ENCODE measurements at regions not wholly inside any gene's neighbourhood (a gene's known extent, or its start where the extent isn't known, plus 50 kb on each side); places are given as distances from the start of the nearest gene placed in this dataset.

DNA sequence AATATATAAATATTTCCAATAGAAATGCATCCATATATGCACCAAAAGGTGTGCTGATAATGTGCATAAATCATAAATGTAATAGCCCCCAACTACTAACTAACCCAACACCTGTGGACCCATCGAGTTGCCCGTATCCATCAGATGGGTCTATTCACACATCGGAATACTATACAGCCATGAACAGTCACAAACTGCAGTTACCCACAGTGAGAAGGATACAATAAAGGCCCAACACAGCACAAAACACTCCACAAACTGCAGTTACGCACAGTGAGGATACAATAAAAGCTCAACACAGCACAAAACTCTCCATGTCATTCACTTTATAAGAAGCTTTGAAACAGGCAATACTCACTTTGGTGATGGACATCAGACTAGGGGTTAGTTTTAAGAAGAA is 145.3 kb upstream of the OTOS start:
- Histone ChIP-seq H3K36me3 (ENCODE audit: insufficient read depth, low read length) (no peaks in the 10 kb centered on the region), H3K79me2 (ENCODE audit: insufficient read depth, low read length) (no peaks in the 10 kb centered on the region), H3K4me3 (ENCODE audit: low read depth in 1 of 2, low read length in 2 of 2) (no peak overlapping the region), H3K9ac (ENCODE audit: low read depth, low read length) (no peak overlapping the region), H3K4me1 (ENCODE audit: insufficient read depth, low read length) (no peaks in the 10 kb centered on the region), H3K4me2 (ENCODE audit: insufficient read depth, low read length) (no peak overlapping the region), H3K9me3 (ENCODE audit: insufficient read depth, low read length, severe bottlenecking) (no peaks in the 10 kb centered on the region), H3K27me3 (ENCODE audit: insufficient read depth, low read length, poor library complexity) (peaks cover 3% of the 10 kb centered on the region), H4K20me1 (ENCODE audit: insufficient read depth, low read length) (no peaks in the 10 kb centered on the region), H3K27ac (ENCODE audit: low read length) (no peak overlapping the region), H2AFZ (ENCODE audit: low read depth, low read length) (no peak overlapping the region)
- no peak for DNase-seq
- TF ChIP-seq, protein P1, sequence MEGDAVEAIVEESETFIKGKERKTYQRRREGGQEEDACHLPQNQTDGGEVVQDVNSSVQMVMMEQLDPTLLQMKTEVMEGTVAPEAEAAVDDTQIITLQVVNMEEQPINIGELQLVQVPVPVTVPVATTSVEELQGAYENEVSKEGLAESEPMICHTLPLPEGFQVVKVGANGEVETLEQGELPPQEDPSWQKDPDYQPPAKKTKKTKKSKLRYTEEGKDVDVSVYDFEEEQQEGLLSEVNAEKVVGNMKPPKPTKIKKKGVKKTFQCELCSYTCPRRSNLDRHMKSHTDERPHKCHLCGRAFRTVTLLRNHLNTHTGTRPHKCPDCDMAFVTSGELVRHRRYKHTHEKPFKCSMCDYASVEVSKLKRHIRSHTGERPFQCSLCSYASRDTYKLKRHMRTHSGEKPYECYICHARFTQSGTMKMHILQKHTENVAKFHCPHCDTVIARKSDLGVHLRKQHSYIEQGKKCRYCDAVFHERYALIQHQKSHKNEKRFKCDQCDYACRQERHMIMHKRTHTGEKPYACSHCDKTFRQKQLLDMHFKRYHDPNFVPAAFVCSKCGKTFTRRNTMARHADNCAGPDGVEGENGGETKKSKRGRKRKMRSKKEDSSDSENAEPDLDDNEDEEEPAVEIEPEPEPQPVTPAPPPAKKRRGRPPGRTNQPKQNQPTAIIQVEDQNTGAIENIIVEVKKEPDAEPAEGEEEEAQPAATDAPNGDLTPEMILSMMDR (IDR thresholded peaks at IDR 0.05; ENCODE audit: borderline replicate concordance, extremely low read depth, low read length, poor library complexity, severe bottlenecking): no peak
- TF ChIP-seq EZH2 (IDR thresholded peaks at IDR 0.05; ENCODE audit: borderline replicate concordance, low read depth, low read length, severe bottlenecking): no peak
- no peak for ATAC-seq (ENCODE audit: insufficient read depth, low read depth)

DNA sequence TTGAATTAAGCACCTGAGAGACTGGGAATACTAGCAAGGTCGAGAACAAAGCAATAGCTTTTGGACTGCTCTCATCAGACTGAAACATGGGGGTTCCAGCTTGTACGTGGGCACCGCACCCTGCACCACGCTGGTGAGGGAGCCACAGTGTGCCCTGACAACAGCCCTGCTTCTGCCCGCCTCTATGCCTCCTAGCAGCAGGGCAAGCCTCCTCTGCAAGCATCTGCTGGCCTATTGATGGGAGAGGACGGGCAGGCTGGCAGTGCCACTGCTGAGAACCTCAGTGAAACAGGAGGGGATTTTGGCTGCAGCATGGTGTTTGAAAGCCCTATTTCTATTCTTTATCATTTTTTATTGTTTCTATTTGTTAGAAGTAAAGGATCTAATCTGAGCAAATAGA is 146.1 kb upstream of the OTOS start:
- TF ChIP-seq, protein P1 (IDR thresholded peaks at IDR 0.05; ENCODE audit: borderline replicate concordance, extremely low read depth, low read length, poor library complexity, severe bottlenecking): no peak
- TF ChIP-seq EZH2 (IDR thresholded peaks at IDR 0.05; ENCODE audit: borderline replicate concordance, low read depth, low read length, severe bottlenecking): no peak
- no peaks in the 10 kb centered on the region for H3K79me2 ChIP-seq (ENCODE audit: insufficient read depth, low read length)
- DNase-seq: no peak
- no peak overlapping the region for H3K4me3 ChIP-seq (ENCODE audit: low read depth in 1 of 2, low read length in 2 of 2)
- peaks cover 3% of the 10 kb centered on the region for H3K27me3 ChIP-seq (ENCODE audit: insufficient read depth, low read length, poor library complexity)
- no peak overlapping the region for H3K27ac ChIP-seq (ENCODE audit: low read length)
- H2AFZ ChIP-seq (ENCODE audit: low read depth, low read length): no peak overlapping the region
- ATAC-seq (ENCODE audit: insufficient read depth, low read depth): no peak
- H3K9ac ChIP-seq (ENCODE audit: low read depth, low read length): no peak overlapping the region
- H3K9me3 ChIP-seq (ENCODE audit: insufficient read depth, low read length, severe bottlenecking): no peaks in the 10 kb centered on the region
- no peaks in the 10 kb centered on the region for H3K4me1 ChIP-seq (ENCODE audit: insufficient read depth, low read length)
- no peak overlapping the region for H3K4me2 ChIP-seq (ENCODE audit: insufficient read depth, low read length)
- H4K20me1 ChIP-seq (ENCODE audit: insufficient read depth, low read length): no peaks in the 10 kb centered on the region
- H3K36me3 ChIP-seq (ENCODE audit: insufficient read depth, low read length): no peaks in the 10 kb centered on the region

DNA sequence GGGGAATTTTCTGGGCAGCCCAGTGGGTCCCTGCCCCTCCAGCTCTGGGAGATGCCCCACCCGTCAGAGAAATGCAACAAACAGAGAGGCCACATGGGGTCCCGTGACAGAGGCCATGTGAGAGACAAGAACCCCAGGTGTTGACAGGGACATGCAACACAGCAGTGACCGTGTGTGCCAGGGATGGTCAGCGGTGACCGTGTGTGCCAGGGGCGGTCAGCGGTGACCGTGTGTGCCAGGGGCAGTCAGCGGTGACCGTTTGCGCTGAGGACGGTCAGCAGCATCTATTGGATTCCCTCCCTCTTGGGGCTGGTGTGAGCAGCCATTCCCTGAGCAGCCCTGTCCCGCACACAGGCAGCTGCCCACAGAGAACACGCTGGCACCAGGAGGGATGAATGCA is 146.6 kb upstream of the OTOS start:
- H3K9ac ChIP-seq (ENCODE audit: low read depth, low read length): no peak overlapping the region
- no peak overlapping the region for H3K4me2 ChIP-seq (ENCODE audit: insufficient read depth, low read length)
- no peaks in the 10 kb centered on the region for H4K20me1 ChIP-seq (ENCODE audit: insufficient read depth, low read length)
- H2AFZ ChIP-seq (ENCODE audit: low read depth, low read length): no peak overlapping the region
- no peak overlapping the region for H3K4me3 ChIP-seq (ENCODE audit: low read depth in 1 of 2, low read length in 2 of 2)
- no peaks in the 10 kb centered on the region for H3K79me2 ChIP-seq (ENCODE audit: insufficient read depth, low read length)
- H3K27me3 ChIP-seq (ENCODE audit: insufficient read depth, low read length, poor library complexity): peaks cover 7% of the 10 kb centered on the region
- H3K4me1 ChIP-seq (ENCODE audit: insufficient read depth, low read length): no peaks in the 10 kb centered on the region
- no peaks in the 10 kb centered on the region for H3K9me3 ChIP-seq (ENCODE audit: insufficient read depth, low read length, severe bottlenecking)
- DNase-seq: no peak
- no peak for ATAC-seq (ENCODE audit: insufficient read depth, low read depth)
- no peaks in the 10 kb centered on the region for H3K36me3 ChIP-seq (ENCODE audit: insufficient read depth, low read length)
- TF ChIP-seq EZH2 (IDR thresholded peaks at IDR 0.05; ENCODE audit: borderline replicate concordance, low read depth, low read length, severe bottlenecking): no peak
- TF ChIP-seq, protein P1 (IDR thresholded peaks at IDR 0.05; ENCODE audit: borderline replicate concordance, extremely low read depth, low read length, poor library complexity, severe bottlenecking): no peak
- H3K27ac ChIP-seq (ENCODE audit: low read length): no peak overlapping the region
